ENCODE measurements at regions not wholly inside any gene's neighbourhood (a gene's known extent, or its start where the extent isn't known, plus 50 kb on each side); places are given as distances from the start of the nearest gene placed in this dataset.

DNA sequence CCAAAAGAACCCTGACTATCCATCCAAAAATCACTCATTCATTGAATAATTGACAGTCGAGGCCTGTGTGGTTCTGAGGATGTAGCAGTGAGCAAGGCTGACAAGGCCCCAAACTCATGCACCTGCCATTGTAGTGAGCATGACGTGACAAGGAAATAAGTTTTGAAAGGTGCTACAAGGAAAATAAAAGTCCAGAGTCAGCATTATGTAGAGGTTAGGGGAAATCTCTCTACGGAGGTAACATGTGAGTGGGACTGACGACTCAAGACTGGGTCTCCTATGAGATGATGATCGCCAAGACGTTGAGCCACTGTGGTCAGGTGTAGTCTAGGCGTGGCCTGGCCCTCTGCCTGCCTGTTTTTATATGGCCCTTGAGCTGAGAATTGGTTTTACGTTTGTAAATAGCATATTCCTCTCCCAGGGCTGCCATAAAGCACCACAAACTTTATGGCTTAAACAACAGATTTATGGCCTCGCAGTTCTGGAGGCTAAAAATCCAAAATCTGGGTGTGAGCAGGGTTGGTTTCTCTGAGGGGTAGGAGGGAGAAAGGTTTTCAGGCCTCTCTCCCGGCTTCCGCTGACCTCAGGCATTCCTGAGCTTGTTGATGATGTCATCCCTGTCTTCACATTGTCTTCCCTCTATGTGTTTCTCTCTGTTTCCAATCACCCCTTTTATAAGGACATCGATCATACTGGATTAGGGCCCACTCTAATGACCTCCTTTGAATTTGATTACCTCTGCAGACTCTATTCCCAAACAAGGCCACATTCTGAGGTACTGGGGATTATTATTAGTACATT, 206.4 kb upstream of the EGFLAM start:
- H3K4me3 ChIP-seq: no peak overlapping the region
- no peaks in the 10 kb centered on the region for H3K36me3 ChIP-seq (ENCODE audit: insufficient read depth)
- no peak for TF ChIP-seq STAT1 (IDR thresholded peaks at IDR 0.05; ENCODE audit: unreplicated experiment)
- TF ChIP-seq NANOG (IDR thresholded peaks at IDR 0.05; ENCODE audit: borderline replicate concordance): no peak
- TF ChIP-seq CTCF (conservative IDR thresholded peaks at IDR 0.05; ENCODE audit: low read depth in 2 of 2): no peak
- TF ChIP-seq CREB1 (CRISPR knock-in tag; IDR thresholded peaks at IDR 0.05; ENCODE audit: low read depth): no peak
- no peak for TF ChIP-seq ZNF462 (CRISPR knock-in tag; IDR thresholded peaks at IDR 0.05)
- TF ChIP-seq EZH2 (IDR thresholded peaks at IDR 0.05; ENCODE audit: low read depth, unreplicated experiment): no peak
- no peak for TF ChIP-seq ETS1 (IDR thresholded peaks at IDR 0.05)
- no peak for TF ChIP-seq POLR2AphosphoS5 (IDR thresholded peaks at IDR 0.05; ENCODE audit: low read depth)
- no peak for TF ChIP-seq ZNF114 (CRISPR knock-in tag; IDR thresholded peaks at IDR 0.05)
- TF ChIP-seq JUNB (IDR thresholded peaks at IDR 0.05; ENCODE audit: unreplicated experiment): no peak
- no peak for TF ChIP-seq REST (IDR thresholded peaks at IDR 0.05; ENCODE audit: unreplicated experiment)
- no peak for TF ChIP-seq ZNF331 (CRISPR knock-in tag; IDR thresholded peaks at IDR 0.05; ENCODE audit: low read depth)
- no peak for TF ChIP-seq EZH2phosphoT487 (IDR thresholded peaks at IDR 0.05; ENCODE audit: unreplicated experiment)
- Mint-ChIP-seq H3K27me3 (ENCODE audit: insufficient read depth, low read depth, poor library complexity) (no peaks in the 10 kb centered on the region), H3K36me3 (ENCODE audit: low read depth) (no peaks in the 10 kb centered on the region), H3K27ac (no peak overlapping the region), H3K9me3 (no peaks in the 10 kb centered on the region), H3K4me1 (peaks cover 8% of the 10 kb centered on the region), H3K4me3 (no peak overlapping the region)
- peaks cover 20% of the 10 kb centered on the region; the same call in 1 of the 2 replicates for H3K9me2 ChIP-seq (ENCODE audit: insufficient read depth)
- no peaks in the 10 kb centered on the region for H3K27me3 ChIP-seq (ENCODE audit: insufficient read depth)
- no peak overlapping the region for H3K4me2 ChIP-seq
- no peaks in the 10 kb centered on the region for H3K79me2 ChIP-seq (replicated peaks; ENCODE audit: insufficient read depth)
- H4K20me1 ChIP-seq (replicated peaks; ENCODE audit: insufficient read depth): no peaks in the 10 kb centered on the region
- H2AFZ ChIP-seq: no peak overlapping the region
- ATAC-seq (no peak), DNase-seq (ENCODE audit: low spot score) (no peak)
- H3K27ac ChIP-seq (ENCODE audit: low read depth): no peak overlapping the region
- H3F3A ChIP-seq (replicated peaks; ENCODE audit: low read depth): no peaks in the 10 kb centered on the region
- H3K4me1 ChIP-seq (ENCODE audit: insufficient read depth): no peaks in the 10 kb centered on the region; the same call in 1 of the 2 replicates
